ENCODE measurements at regions not wholly inside any gene's neighbourhood (a gene's known extent, or its start where the extent isn't known, plus 50 kb on each side); places are given as distances from the start of the nearest gene placed in this dataset.

- Histone ChIP-seq H3K4me3 (no peak overlapping the region), H3K4me1 (no peaks in the 10 kb centered on the region), H3K27ac (no peak overlapping the region), H3K9me3 (no peaks in the 10 kb centered on the region), H3K36me3 (no peaks in the 10 kb centered on the region), H3K27me3 (no peaks in the 10 kb centered on the region)
- intact Hi-C loops (cut with DNase I) = no loop called here
- no peak for TF ChIP-seq POLR2A (IDR thresholded peaks at IDR 0.05)
- no peak for TF ChIP-seq CTCF (IDR thresholded peaks at IDR 0.05)
- TF ChIP-seq POLR2AphosphoS5 (IDR thresholded peaks at IDR 0.05; ENCODE audit: insufficient read depth in 1 of 2, low read depth in 1 of 2) = no peak
- no peak for DNase-seq (ENCODE audit: extremely low spot score in 2 of 2)
Observed at GRCh38 chr5:98627121-98627520, 146.3 kb upstream of the RGMB start.

- H3K36me3 ChIP-seq = no peaks in the 10 kb centered on the region
- H3K9me3 ChIP-seq = no peaks in the 10 kb centered on the region
- no peak for DNase-seq (ENCODE audit: extremely low spot score in 2 of 2)
- no peak for TF ChIP-seq POLR2A (IDR thresholded peaks at IDR 0.05)
- TF ChIP-seq CTCF (IDR thresholded peaks at IDR 0.05) = no peak
- TF ChIP-seq POLR2AphosphoS5 (IDR thresholded peaks at IDR 0.05; ENCODE audit: insufficient read depth in 1 of 2, low read depth in 1 of 2) = no peak
- no peaks in the 10 kb centered on the region for H3K4me1 ChIP-seq
- H3K27ac ChIP-seq = no peak overlapping the region
- H3K4me3 ChIP-seq = no peak overlapping the region
- intact Hi-C loops (cut with DNase I) = no loop called here
- H3K27me3 ChIP-seq = no peaks in the 10 kb centered on the region
Observed at GRCh38 chr5:98630621-98631020, 142.8 kb upstream of the RGMB start.

GRCh38 chr5:98631311-98632054, 142.0 kb upstream of the RGMB start:
- intact Hi-C loops (cut with DNase I) = no loop called here
- no peaks in the 10 kb centered on the region for H3K9me3 ChIP-seq
- no peak for DNase-seq (ENCODE audit: extremely low spot score in 2 of 2)
- no peak overlapping the region for H3K4me3 ChIP-seq
- no peaks in the 10 kb centered on the region for H3K36me3 ChIP-seq
- H3K27ac ChIP-seq = no peak overlapping the region
- H3K4me1 ChIP-seq = no peaks in the 10 kb centered on the region
- no peak for TF ChIP-seq CTCF (IDR thresholded peaks at IDR 0.05)
- no peak for TF ChIP-seq POLR2AphosphoS5 (IDR thresholded peaks at IDR 0.05; ENCODE audit: insufficient read depth in 1 of 2, low read depth in 1 of 2)
- TF ChIP-seq POLR2A (IDR thresholded peaks at IDR 0.05) = no peak
- H3K27me3 ChIP-seq = no peaks in the 10 kb centered on the region

GRCh38 chr5:98635656-98636055, 137.8 kb upstream of the RGMB start:
- Histone ChIP-seq H3K27me3 (no peaks in the 10 kb centered on the region), H3K36me3 (no peaks in the 10 kb centered on the region), H3K4me3 (no peak overlapping the region), H3K4me1 (no peaks in the 10 kb centered on the region), H3K9me3 (no peaks in the 10 kb centered on the region), H3K27ac (no peak overlapping the region)
- no peak for DNase-seq (ENCODE audit: extremely low spot score in 2 of 2)
- TF ChIP-seq POLR2AphosphoS5 (IDR thresholded peaks at IDR 0.05; ENCODE audit: insufficient read depth in 1 of 2, low read depth in 1 of 2) (no peak), CTCF (IDR thresholded peaks at IDR 0.05) (no peak), POLR2A (IDR thresholded peaks at IDR 0.05) (no peak)
- intact Hi-C loops (cut with DNase I) = no loop called here

- Histone ChIP-seq H3K36me3 (no peaks in the 10 kb centered on the region), H3K9me3 (no peaks in the 10 kb centered on the region)
- TF ChIP-seq POLR2A (IDR thresholded peaks at IDR 0.05) (no peak), POLR2AphosphoS5 (IDR thresholded peaks at IDR 0.05; ENCODE audit: insufficient read depth in 1 of 2, low read depth in 1 of 2) (no peak), CTCF (IDR thresholded peaks at IDR 0.05) (no peak)
Observed at GRCh38 chr5:98637116-98637515, 136.3 kb upstream of the RGMB start.

More at GRCh38 chr5:98637116-98637515, 136.3 kb upstream of the RGMB start:
- no peak overlapping the region for H3K4me3 ChIP-seq
- no peak for DNase-seq (ENCODE audit: extremely low spot score in 2 of 2)
- intact Hi-C loops (cut with DNase I) = no loop called here
- H3K27me3 ChIP-seq = no peaks in the 10 kb centered on the region
- no peaks in the 10 kb centered on the region for H3K4me1 ChIP-seq
- H3K27ac ChIP-seq = no peak overlapping the region
